ENCODE measurements at regions not wholly inside any gene's neighbourhood (a gene's known extent, or its start where the extent isn't known, plus 50 kb on each side); places are given as distances from the start of the nearest gene placed in this dataset.

- DNase-seq (ENCODE audit: extremely low spot score) = no peak
- ChIA-PET POLR2A (no interaction called here), CTCF (interaction anchor here (2.1 kb wide), 1 partner anchor 9 kb away, joined by 5 read pairs; no protein-coding TSS in a partner anchor)
- TF ChIP-seq CTCF (IDR thresholded peaks at IDR 0.05; ENCODE audit: control extremely low read depth, extremely low read depth, low read depth, missing control alignments) = no peak
Measured at GRCh38 chr4:34363842-34364241, 1880.5 kb downstream of the ARAP2 start.

- CTCF ChIA-PET = no interaction called here
- POLR2A ChIA-PET = no interaction called here
- no peak for DNase-seq (ENCODE audit: extremely low spot score)
- TF ChIP-seq CTCF (IDR thresholded peaks at IDR 0.05; ENCODE audit: control extremely low read depth, extremely low read depth, low read depth, missing control alignments) = no peak
Measured at GRCh38 chr4:34365946-34366345, 1878.4 kb downstream of the ARAP2 start.

- CTCF ChIA-PET = no interaction called here
- TF ChIP-seq CTCF (IDR thresholded peaks at IDR 0.05; ENCODE audit: control extremely low read depth, extremely low read depth, low read depth, missing control alignments) = no peak
- POLR2A ChIA-PET = no interaction called here
- no peak for DNase-seq (ENCODE audit: extremely low spot score)
Measured at GRCh38 chr4:34371676-34372075, 1872.6 kb downstream of the ARAP2 start.

GRCh38 chr4:34372815-34373214 is 1871.5 kb downstream of the ARAP2 start:
- DNase-seq (ENCODE audit: extremely low spot score) = no peak
- no peak for TF ChIP-seq CTCF (IDR thresholded peaks at IDR 0.05; ENCODE audit: control extremely low read depth, extremely low read depth, low read depth, missing control alignments)
- CTCF ChIA-PET = interaction anchor here (1.5 kb wide), 1 partner anchor 9 kb away, joined by 5 read pairs; no protein-coding TSS in a partner anchor
- POLR2A ChIA-PET = no interaction called here

GRCh38 chr4:34373456-34373855 is 1870.9 kb downstream of the ARAP2 start:
- no peak for DNase-seq (ENCODE audit: extremely low spot score)
- POLR2A ChIA-PET = no interaction called here
- CTCF ChIA-PET = interaction anchor here (1.5 kb wide), 1 partner anchor 9 kb away, joined by 5 read pairs; no protein-coding TSS in a partner anchor
- no peak for TF ChIP-seq CTCF (IDR thresholded peaks at IDR 0.05; ENCODE audit: control extremely low read depth, extremely low read depth, low read depth, missing control alignments)

DNA sequence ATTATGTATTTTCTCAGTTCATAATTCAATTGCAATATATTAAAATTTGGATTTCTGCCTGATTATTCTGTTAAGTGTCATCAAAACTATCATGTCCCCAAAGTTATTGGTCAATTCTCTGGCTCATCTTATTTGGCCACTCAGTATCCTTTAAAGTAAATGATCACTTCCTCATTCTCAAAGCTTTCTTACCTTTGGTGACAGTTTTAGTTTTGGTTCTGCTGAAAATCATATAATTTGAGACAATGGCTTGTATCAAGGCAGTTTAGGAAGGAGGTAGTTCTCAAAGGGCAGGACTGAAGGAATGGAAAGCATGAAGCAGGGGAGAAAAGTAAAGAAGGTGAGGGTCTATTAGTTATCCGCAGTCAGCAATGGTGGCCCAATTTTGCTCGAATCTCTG is 1832.1 kb downstream of the ARAP2 start:
- ChIA-PET POLR2A (no interaction called here), CTCF (no interaction called here)
- no peak for TF ChIP-seq CTCF (IDR thresholded peaks at IDR 0.05; ENCODE audit: control extremely low read depth, extremely low read depth, low read depth, missing control alignments)
- DNase-seq (ENCODE audit: extremely low spot score) = no peak

DNA sequence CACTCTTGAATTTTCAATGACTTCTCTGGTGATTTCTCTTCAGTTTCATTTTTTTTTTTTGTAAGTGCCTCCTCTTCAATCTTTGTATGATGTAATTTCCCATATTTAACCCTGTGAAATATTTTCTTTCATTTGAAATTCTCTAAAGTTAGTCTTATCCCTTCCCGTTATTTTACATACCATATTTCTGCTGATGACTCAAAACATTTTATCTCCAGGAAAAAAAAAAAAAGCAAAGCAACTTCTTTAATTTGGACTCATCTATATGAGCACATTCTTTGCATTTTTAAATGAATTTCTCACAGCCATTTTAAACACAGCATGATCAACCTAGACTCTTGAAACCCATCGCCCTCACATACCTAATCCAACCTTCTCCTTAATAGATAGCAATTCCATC is 1831.4 kb downstream of the ARAP2 start:
- TF ChIP-seq CTCF (IDR thresholded peaks at IDR 0.05; ENCODE audit: control extremely low read depth, extremely low read depth, low read depth, missing control alignments) = no peak
- POLR2A ChIA-PET = no interaction called here
- CTCF ChIA-PET = no interaction called here
- DNase-seq (ENCODE audit: extremely low spot score) = no peak
